ENCODE measurements at regions not wholly inside any gene's neighbourhood (a gene's known extent, or its start where the extent isn't known, plus 50 kb on each side); places are given as distances from the start of the nearest gene placed in this dataset.

- H3K27ac Mint-ChIP-seq (ENCODE audit: unreplicated experiment) = no peak overlapping the region
- H3K27me3 Mint-ChIP-seq (ENCODE audit: unreplicated experiment) = no peaks in the 10 kb centered on the region
- H3K9me3 Mint-ChIP-seq (ENCODE audit: unreplicated experiment) = no peaks in the 10 kb centered on the region
- DNase-seq (ENCODE audit: extremely low spot score, unreplicated experiment) = no peak
- H3K4me1 Mint-ChIP-seq (ENCODE audit: unreplicated experiment) = peaks cover 21% of the 10 kb centered on the region
- no peaks in the 10 kb centered on the region for H3K36me3 Mint-ChIP-seq (ENCODE audit: unreplicated experiment)
- TF ChIP-seq CTCF (IDR thresholded peaks at IDR 0.05) = no peak
- H3K4me3 Mint-ChIP-seq (ENCODE audit: unreplicated experiment) = no peak overlapping the region
Measured at GRCh38 chr4:53916431-53916889, 147.9 kb downstream of the CHIC2 start.

- no peak overlapping the region for H3K27ac Mint-ChIP-seq (ENCODE audit: unreplicated experiment)
- H3K9me3 Mint-ChIP-seq (ENCODE audit: unreplicated experiment) = no peaks in the 10 kb centered on the region
- H3K36me3 Mint-ChIP-seq (ENCODE audit: unreplicated experiment) = no peaks in the 10 kb centered on the region
- no peak overlapping the region for H3K4me3 Mint-ChIP-seq (ENCODE audit: unreplicated experiment)
- no peak for TF ChIP-seq CTCF (IDR thresholded peaks at IDR 0.05)
- H3K4me1 Mint-ChIP-seq (ENCODE audit: unreplicated experiment) = peaks cover 14% of the 10 kb centered on the region
- no peaks in the 10 kb centered on the region for H3K27me3 Mint-ChIP-seq (ENCODE audit: unreplicated experiment)
- DNase-seq (ENCODE audit: extremely low spot score, unreplicated experiment) = no peak
Measured at GRCh38 chr4:53914313-53915016, 149.9 kb downstream of the CHIC2 start.

- H3K4me3 Mint-ChIP-seq (ENCODE audit: unreplicated experiment) = no peak overlapping the region
- DNase-seq (ENCODE audit: extremely low spot score, unreplicated experiment) = no peak
- no peak overlapping the region for H3K27ac Mint-ChIP-seq (ENCODE audit: unreplicated experiment)
- H3K27me3 Mint-ChIP-seq (ENCODE audit: unreplicated experiment) = no peaks in the 10 kb centered on the region
- H3K4me1 Mint-ChIP-seq (ENCODE audit: unreplicated experiment) = peaks cover 18% of the 10 kb centered on the region
- no peaks in the 10 kb centered on the region for H3K36me3 Mint-ChIP-seq (ENCODE audit: unreplicated experiment)
- no peak for TF ChIP-seq CTCF (IDR thresholded peaks at IDR 0.05)
- H3K9me3 Mint-ChIP-seq (ENCODE audit: unreplicated experiment) = no peaks in the 10 kb centered on the region
Measured at GRCh38 chr4:53913771-53914170, 150.6 kb downstream of the CHIC2 start.

- Mint-ChIP-seq H3K27ac (ENCODE audit: unreplicated experiment) (no peak overlapping the region), H3K4me3 (ENCODE audit: unreplicated experiment) (no peak overlapping the region), H3K9me3 (ENCODE audit: unreplicated experiment) (no peaks in the 10 kb centered on the region), H3K4me1 (ENCODE audit: unreplicated experiment) (peaks cover 27% of the 10 kb centered on the region), H3K27me3 (ENCODE audit: unreplicated experiment) (no peaks in the 10 kb centered on the region), H3K36me3 (ENCODE audit: unreplicated experiment) (no peaks in the 10 kb centered on the region)
- no peak for TF ChIP-seq CTCF (IDR thresholded peaks at IDR 0.05)
- DNase-seq (ENCODE audit: extremely low spot score, unreplicated experiment) = no peak
Measured at GRCh38 chr4:53912766-53913497, 151.5 kb downstream of the CHIC2 start.

- peak; percentile 87 for TF ChIP-seq CTCF (IDR thresholded peaks at IDR 0.05)
- Mint-ChIP-seq H3K36me3 (ENCODE audit: unreplicated experiment) (no peaks in the 10 kb centered on the region), H3K27ac (ENCODE audit: unreplicated experiment) (peak overlapping the region; percentile 66), H3K4me3 (ENCODE audit: unreplicated experiment) (peak overlapping the region; percentile 55), H3K4me1 (ENCODE audit: unreplicated experiment) (peaks cover 47% of the 10 kb centered on the region), H3K9me3 (ENCODE audit: unreplicated experiment) (no peaks in the 10 kb centered on the region), H3K27me3 (ENCODE audit: unreplicated experiment) (no peaks in the 10 kb centered on the region)
- DNase-seq (ENCODE audit: extremely low spot score, unreplicated experiment) = no peak
Measured at GRCh38 chr4:53908661-53909078, 155.7 kb downstream of the CHIC2 start.
